Stimulated activated CD8-positive, alpha-beta memory T cell treated with anti-CD3 and anti-CD28 coated beads, Interleukin-2, amount 100 ng/mL, for 1 hour (primary cell): ENCODE measurements at regions not wholly inside any gene's neighbourhood (a gene's known extent, or its start where the extent isn't known, plus 50 kb on each side); places are given as distances from the start of the nearest gene placed in this dataset.
"Not testable (repeated sequence)": the region's sequence is repeated elsewhere in the genome, so short reads cannot be mapped to it uniquely, and the experiment has no call there.

Experiments used
- DNase-seq, 2 donors: peaks; one replicate each; pipeline ENCODE4 v3.0.0-alpha.2; 2020; ENCODE audit warnings: low read depth in 2 of 2

GRCh38 chr13:76829572-76830327, 56.5 kb downstream of the KCTD12 start:
- DNase-seq: no peak

GRCh38 chr13:76828316-76828741, 57.9 kb downstream of the KCTD12 start:
- DNase-seq: no peak

- no peak for DNase-seq
Measured at GRCh38 chr13:76826527-76826926, 59.7 kb downstream of the KCTD12 start.

- no peak for DNase-seq
Measured at GRCh38 chr13:76825430-76825829, 60.8 kb downstream of the KCTD12 start.

GRCh38 chr13:76823969-76824368, 62.2 kb downstream of the KCTD12 start:
- DNase-seq: no peak

- no peak for DNase-seq
Measured at GRCh38 chr13:76822698-76823267, 63.4 kb downstream of the KCTD12 start.

- DNase-seq: not testable (repeated sequence)
Measured at GRCh38 chr13:76821222-76821621, 65.0 kb downstream of the KCTD12 start.

- no peak for DNase-seq
Measured at GRCh38 chr13:76820759-76821158, 65.4 kb downstream of the KCTD12 start.

GRCh38 chr13:76816394-76816793, 69.8 kb downstream of the KCTD12 start:
- no peak for DNase-seq

GRCh38 chr13:76815344-76815743, 70.9 kb downstream of the KCTD12 start:
- DNase-seq: no peak

GRCh38 chr13:76813891-76814290, 72.3 kb downstream of the KCTD12 start:
- DNase-seq: no peak

- DNase-seq: no peak
Measured at GRCh38 chr13:76813000-76813691, 73.1 kb downstream of the KCTD12 start.

GRCh38 chr13:76812206-76812897, 73.9 kb downstream of the KCTD12 start:
- DNase-seq: no peak

- no peak for DNase-seq
Measured at GRCh38 chr13:76809389-76809788, 76.8 kb downstream of the KCTD12 start.

- no peak for DNase-seq
Measured at GRCh38 chr13:76808927-76809326, 77.3 kb downstream of the KCTD12 start.

GRCh38 chr13:76804801-76805200, 81.4 kb downstream of the KCTD12 start:
- no peak for DNase-seq

GRCh38 chr13:76803831-76804230, 82.4 kb downstream of the KCTD12 start:
- no peak for DNase-seq

- no peak for DNase-seq
Measured at GRCh38 chr13:76800943-76801342, 85.3 kb downstream of the KCTD12 start.

- no peak for DNase-seq
Measured at GRCh38 chr13:76799696-76800095, 86.5 kb downstream of the KCTD12 start.

GRCh38 chr13:76798037-76798436, 88.2 kb downstream of the KCTD12 start:
- no peak for DNase-seq

GRCh38 chr13:76797361-76797760, 88.8 kb downstream of the KCTD12 start:
- no peak for DNase-seq

- DNase-seq: no peak
Measured at GRCh38 chr13:76796851-76797250, 89.4 kb downstream of the KCTD12 start.
